NB4 (cell line): ENCODE measurements at regions not wholly inside any gene's neighbourhood (a gene's known extent, or its start where the extent isn't known, plus 50 kb on each side); places are given as distances from the start of the nearest gene placed in this dataset.

Source experiments
- MYC ChIP-seq: IDR thresholded peaks from 2 replicates; pipeline ENCODE4 v1.6.1; 2011; ENCODE audit warnings: low read depth, low read length
- POLR2A ChIP-seq: IDR thresholded peaks from 2 replicates; pipeline ENCODE4 v1.6.1; 2011; ENCODE audit warnings: mild to moderate bottlenecking; ENCODE audit not compliant: insufficient read length; ENCODE audit errors: extremely low read depth
- TF ChIP-seq, protein P1 (sequence below): IDR thresholded peaks from one replicate; pipeline ENCODE4 v1.5.1; 2012; ENCODE audit warnings: low read depth, low read length
- TF ChIP-seq, protein P2 (sequence below): IDR thresholded peaks from 2 replicates; pipeline ENCODE4 v1.6.1; 2011; ENCODE audit warnings: low read depth, low read length

DNA sequence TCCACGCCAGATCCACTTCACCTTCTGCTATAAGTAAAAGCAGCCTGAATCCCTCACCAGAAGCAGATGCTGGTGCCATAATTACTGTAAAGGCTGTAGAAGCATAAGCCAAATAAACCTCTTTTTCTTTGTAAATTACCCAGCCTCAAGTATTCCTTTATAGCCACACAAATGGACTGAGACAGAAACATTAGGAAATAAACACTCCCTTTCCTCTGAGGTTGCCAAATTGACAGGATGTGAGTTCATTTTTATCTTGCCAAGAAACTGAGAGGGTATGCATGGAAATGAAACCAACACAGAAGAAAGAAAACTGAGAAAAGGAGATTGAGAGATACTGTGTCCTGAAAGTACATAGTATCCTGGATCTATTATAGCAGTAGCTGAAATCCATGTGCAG, 481.2 kb downstream of the HAO1 start:
- TF ChIP-seq, protein P1, sequence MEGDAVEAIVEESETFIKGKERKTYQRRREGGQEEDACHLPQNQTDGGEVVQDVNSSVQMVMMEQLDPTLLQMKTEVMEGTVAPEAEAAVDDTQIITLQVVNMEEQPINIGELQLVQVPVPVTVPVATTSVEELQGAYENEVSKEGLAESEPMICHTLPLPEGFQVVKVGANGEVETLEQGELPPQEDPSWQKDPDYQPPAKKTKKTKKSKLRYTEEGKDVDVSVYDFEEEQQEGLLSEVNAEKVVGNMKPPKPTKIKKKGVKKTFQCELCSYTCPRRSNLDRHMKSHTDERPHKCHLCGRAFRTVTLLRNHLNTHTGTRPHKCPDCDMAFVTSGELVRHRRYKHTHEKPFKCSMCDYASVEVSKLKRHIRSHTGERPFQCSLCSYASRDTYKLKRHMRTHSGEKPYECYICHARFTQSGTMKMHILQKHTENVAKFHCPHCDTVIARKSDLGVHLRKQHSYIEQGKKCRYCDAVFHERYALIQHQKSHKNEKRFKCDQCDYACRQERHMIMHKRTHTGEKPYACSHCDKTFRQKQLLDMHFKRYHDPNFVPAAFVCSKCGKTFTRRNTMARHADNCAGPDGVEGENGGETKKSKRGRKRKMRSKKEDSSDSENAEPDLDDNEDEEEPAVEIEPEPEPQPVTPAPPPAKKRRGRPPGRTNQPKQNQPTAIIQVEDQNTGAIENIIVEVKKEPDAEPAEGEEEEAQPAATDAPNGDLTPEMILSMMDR: no peak
- TF ChIP-seq POLR2A: no peak
- TF ChIP-seq, protein P2, sequence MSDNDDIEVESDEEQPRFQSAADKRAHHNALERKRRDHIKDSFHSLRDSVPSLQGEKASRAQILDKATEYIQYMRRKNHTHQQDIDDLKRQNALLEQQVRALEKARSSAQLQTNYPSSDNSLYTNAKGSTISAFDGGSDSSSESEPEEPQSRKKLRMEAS: no peak
- TF ChIP-seq MYC: no peak
